ENCODE measurements at regions not wholly inside any gene's neighbourhood (a gene's known extent, or its start where the extent isn't known, plus 50 kb on each side); places are given as distances from the start of the nearest gene placed in this dataset.

DNA sequence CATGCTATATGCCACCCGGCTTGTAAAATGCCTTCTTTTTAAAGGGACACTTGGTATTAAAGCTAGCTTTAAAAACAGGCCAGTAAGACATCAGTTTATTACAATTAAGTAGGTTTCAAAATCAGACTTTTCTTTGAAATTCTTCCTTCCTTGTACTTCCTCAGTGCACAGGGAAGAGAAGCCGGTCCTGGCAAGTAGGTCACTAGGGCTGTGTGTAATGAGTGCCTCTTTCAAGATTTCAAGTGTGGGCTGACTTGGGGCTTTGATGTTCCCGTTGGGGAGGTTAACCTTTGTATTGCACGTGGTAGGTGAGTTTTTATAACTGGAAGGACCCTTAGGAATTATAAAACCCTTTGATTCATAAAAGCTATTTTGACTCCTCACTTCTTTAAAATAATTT is 566.4 kb upstream of the ID2 start:
- no peak for DNase-seq (ENCODE audit: low spot score)
- H3K9me3 ChIP-seq = no peaks in the 10 kb centered on the region
- H3K4me1 ChIP-seq = peaks cover 0 to 11% of the 10 kb centered on the region in 2 donors
- H3K36me3 ChIP-seq = no peaks in the 10 kb centered on the region
- H3K27me3 ChIP-seq = no peaks in the 10 kb centered on the region
- TF ChIP-seq, protein P1, sequence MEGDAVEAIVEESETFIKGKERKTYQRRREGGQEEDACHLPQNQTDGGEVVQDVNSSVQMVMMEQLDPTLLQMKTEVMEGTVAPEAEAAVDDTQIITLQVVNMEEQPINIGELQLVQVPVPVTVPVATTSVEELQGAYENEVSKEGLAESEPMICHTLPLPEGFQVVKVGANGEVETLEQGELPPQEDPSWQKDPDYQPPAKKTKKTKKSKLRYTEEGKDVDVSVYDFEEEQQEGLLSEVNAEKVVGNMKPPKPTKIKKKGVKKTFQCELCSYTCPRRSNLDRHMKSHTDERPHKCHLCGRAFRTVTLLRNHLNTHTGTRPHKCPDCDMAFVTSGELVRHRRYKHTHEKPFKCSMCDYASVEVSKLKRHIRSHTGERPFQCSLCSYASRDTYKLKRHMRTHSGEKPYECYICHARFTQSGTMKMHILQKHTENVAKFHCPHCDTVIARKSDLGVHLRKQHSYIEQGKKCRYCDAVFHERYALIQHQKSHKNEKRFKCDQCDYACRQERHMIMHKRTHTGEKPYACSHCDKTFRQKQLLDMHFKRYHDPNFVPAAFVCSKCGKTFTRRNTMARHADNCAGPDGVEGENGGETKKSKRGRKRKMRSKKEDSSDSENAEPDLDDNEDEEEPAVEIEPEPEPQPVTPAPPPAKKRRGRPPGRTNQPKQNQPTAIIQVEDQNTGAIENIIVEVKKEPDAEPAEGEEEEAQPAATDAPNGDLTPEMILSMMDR (IDR thresholded peaks at IDR 0.05) = no peak
- H3K27ac ChIP-seq = no peak overlapping the region
- H3K4me3 ChIP-seq = no peak overlapping the region

DNA sequence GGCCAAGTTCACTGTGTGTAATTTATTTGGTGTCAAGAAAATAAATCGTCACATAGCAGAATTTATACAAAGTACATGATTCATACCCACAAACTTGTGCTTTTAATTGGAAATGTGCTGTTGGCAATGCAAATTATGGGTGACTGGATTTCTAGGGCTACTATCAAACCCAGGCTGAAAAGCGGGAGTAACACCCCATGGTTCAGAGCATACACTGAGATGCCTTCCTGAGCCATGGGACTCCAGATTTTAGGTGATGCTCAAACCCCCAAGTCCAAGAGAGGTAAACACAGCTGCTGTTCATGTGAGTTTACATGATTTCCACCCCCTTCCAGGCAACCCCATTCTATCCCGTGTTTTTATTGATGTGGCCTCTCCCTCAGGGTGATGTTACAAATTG is 565.9 kb upstream of the ID2 start:
- Histone ChIP-seq H3K36me3 (no peaks in the 10 kb centered on the region), H3K9me3 (no peaks in the 10 kb centered on the region), H3K4me1 (peaks cover 0 to 11% of the 10 kb centered on the region in 2 donors), H3K4me3 (no peak overlapping the region), H3K27me3 (no peaks in the 10 kb centered on the region), H3K27ac (no peak overlapping the region)
- DNase-seq (ENCODE audit: low spot score) = no peak
- TF ChIP-seq, protein P1 (IDR thresholded peaks at IDR 0.05) = no peak

DNA sequence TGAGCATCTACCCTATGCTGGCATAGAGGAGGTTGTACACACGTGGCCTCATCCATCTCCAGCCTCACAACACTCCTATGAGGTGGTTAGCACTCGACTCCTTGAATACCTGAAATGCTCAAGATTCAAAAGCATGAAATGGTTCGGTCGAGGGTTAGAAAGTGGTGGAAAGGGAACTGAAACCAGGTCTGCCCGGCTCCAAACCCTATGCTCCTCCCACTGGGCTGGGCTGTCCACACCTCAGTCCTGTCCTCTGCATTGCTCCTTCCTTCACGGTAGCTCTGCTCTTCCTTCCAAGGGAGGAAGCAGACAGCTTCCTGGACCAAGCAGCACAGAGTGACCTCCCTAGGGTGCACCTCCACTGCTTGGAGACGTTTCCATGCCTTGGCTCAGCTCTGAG is 565.2 kb upstream of the ID2 start:
- DNase-seq (ENCODE audit: low spot score) = no peak
- TF ChIP-seq, protein P1 (IDR thresholded peaks at IDR 0.05) = no peak
- no peaks in the 10 kb centered on the region for H3K36me3 ChIP-seq
- H3K27ac ChIP-seq = no peak overlapping the region
- no peaks in the 10 kb centered on the region for H3K9me3 ChIP-seq
- H3K4me1 ChIP-seq = peaks cover 0 to 11% of the 10 kb centered on the region in 2 donors
- no peak overlapping the region for H3K4me3 ChIP-seq
- H3K27me3 ChIP-seq = no peaks in the 10 kb centered on the region

DNA sequence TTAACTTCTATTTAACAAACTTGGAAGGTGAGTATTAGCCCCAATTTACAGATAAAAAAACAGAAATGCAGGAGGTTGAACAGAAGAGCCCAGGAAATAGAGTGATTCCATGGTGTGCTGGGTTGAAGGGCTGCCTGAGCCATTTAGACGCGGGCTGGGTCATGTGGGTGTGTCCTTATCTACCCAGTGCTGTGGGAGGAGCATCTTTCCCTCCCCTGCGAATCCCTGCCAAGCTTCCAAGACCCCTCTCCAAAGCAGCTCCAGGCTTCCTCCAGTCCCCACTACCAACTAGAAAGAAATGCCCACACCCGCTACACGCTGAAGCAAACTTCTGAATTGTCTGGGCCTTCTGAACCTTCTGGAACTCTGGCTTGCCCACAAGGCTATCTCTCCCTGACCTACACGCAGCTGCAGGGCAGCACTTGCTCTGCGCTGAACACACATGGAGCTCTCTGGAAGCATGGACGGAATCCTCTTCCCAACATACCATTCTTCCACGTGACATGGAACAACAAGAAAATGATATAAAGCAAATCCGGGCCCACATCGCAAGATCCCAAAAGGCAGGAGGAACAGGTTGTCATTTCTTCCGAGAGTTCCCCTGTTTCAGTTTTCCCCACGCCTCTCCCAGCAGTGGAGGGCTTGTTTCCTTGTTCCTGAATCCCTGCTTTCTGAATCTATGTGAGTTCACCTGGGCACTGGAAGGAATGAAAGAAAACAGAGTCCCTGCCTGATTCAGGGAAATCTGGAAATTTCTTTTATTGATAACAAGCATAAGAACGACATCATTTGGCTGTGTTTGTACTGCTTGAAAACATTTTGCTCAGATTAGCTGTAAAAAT is 562.7 kb upstream of the ID2 start:
- DNase-seq (ENCODE audit: low spot score) = no peak
- Histone ChIP-seq H3K27me3 (no peaks in the 10 kb centered on the region), H3K36me3 (no peaks in the 10 kb centered on the region), H3K4me1 (peaks cover 0 to 22% of the 10 kb centered on the region in 2 donors), H3K4me3 (no peak overlapping the region), H3K27ac (peak overlapping the region; percentile 57 to 61), H3K9me3 (no peaks in the 10 kb centered on the region)
- TF ChIP-seq, protein P1 (IDR thresholded peaks at IDR 0.05) = no peak

DNA sequence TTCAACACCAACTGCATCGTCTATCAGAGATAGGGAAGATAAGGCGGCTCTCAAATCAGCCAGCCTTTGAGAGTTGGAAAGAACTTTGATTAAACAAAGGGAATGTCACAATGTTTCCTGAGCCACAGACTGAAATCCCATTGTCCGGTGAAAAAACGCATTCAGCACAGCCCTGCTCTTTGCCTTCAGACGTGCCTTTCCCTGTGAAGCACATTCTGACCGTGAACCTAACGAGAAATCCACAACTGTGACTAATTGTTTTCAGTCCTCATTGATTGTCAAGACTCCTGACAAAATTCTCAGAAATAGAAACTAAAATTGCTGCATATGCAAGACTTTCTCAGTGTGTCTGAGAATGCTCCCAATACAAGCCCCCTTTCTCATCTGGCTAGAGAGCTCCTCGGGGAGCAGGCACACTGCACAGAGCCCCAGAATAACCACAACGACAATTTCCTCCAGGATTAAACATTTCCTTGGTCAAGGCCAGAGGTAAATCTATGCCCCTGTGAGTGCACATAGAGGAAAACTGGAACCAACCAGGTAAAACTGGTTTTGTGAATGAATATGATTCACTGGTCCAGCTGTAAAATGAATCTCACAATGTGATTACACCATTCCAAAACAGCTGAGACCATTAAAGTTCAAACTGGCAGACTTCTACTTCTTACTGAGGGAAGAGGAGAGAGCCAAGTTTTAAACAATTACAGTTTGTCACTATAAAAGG is 561.9 kb upstream of the ID2 start:
- Histone ChIP-seq H3K27me3 (no peaks in the 10 kb centered on the region), H3K4me3 (no peak overlapping the region)

More for the DNA sequence above, 561.9 kb upstream of the ID2 start:
- DNase-seq (ENCODE audit: low spot score) = no peak
- H3K27ac ChIP-seq = peak overlapping the region; percentile 57 to 61
- H3K36me3 ChIP-seq = no peaks in the 10 kb centered on the region
- H3K4me1 ChIP-seq = peaks cover 0 to 22% of the 10 kb centered on the region in 2 donors
- no peaks in the 10 kb centered on the region for H3K9me3 ChIP-seq
- TF ChIP-seq, protein P1 (IDR thresholded peaks at IDR 0.05) = no peak

All from right atrium auricular region (tissue), 2 donors.